GM18526 (cell line): ENCODE measurements at regions not wholly inside any gene's neighbourhood (a gene's known extent, or its start where the extent isn't known, plus 50 kb on each side); places are given as distances from the start of the nearest gene placed in this dataset.

Source experiments
- POLR2A ChIP-seq: IDR thresholded peaks from 3 replicates; pipeline ENCODE4 v1.6.1; 2011; ENCODE audit not compliant: insufficient read length; ENCODE audit errors: extremely low read depth

DNA sequence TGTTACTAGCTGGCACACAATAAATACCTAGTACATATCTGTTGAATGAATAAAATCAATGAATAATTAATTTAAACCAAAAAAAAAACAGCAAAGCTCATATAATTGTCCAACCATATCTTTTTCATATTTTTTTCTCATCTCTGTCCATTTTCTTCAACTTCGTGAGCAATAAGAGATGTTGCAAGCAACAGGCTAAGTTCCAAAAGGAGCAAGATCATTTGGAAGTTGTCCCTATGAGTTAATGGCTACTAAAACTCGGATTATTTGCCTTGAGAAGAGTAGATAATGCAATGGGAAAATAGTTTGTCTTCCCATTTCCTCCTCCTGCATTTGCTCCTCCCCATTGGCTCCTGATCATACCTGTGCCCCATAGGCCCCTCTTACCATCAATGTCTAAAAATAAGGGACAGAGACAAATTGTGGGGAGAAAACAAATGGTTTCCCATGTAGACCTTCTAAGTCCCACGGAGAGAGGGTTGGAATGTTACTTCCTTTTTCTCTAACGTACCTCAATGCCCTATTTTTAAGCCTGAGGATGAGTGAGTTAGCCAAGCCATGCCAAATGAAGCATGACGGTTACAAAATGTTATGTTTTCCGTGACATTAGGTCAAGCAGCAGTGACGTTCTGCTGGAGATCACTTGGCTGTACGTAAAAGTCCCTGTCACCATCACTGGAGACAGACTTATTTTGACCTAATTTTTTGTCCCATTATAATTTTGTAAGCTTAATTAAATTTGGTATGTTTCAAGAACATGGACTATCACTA lies 217.3 kb upstream of the PREP start:
- no peak for TF ChIP-seq POLR2A

DNA sequence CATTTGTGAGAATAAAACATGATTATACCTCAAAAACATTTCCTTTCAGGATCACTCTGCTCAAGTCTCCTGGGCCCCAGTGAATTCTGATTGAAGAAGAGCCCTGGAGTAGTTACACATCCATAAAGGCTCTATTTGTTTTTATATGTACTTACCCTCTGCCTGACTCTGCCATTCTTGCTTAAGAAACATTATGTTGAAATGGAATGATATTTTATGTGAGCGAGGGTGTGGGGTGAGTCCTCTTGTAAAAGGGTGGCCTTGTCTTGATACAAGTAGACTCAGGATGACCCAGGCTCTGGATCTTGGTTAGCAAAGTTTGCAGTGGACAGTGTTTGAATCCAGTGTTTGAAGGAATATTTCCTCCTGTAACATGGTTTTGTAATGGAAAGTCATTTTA lies 215.4 kb upstream of the PREP start:
- TF ChIP-seq POLR2A, result no peak

DNA sequence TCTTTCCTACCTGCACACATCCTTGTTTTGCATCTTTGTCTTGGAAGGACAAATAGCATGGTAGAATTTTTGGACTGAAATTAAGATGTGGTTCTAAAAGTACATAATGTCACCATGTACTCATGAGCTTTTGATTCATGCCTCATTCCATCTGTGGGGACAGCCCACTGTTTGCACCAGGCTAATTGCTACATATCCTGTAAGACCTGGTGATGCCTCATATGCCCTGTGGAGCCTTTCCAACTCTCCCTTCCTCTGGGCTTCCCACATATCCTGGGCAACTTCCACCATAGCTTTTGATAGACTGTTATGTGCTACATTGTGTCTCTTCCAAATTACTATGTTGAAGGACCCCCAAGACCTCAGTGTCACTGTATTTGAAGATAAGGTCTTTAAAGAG lies 213.6 kb upstream of the PREP start:
- TF ChIP-seq POLR2A, result no peak

DNA sequence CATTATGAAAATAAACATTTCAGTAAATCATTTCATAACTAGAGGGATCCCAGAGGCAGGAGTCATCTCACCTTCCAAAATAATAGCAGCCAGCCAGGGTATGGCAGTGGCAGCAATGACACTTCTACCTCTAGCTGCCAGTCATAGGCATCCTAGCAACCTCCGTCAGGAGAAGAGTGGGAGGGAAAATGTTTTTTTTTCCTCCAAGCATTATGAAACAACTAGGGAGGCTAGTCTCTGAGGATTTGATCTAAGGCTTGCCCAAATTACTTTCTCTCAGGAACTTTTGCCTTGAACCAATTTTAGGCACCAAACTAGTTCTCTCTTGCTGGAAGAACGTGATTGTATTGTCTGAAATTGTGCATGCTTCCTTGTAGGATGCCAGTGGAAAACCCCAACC lies 208.7 kb upstream of the PREP start:
- no peak for TF ChIP-seq POLR2A

DNA sequence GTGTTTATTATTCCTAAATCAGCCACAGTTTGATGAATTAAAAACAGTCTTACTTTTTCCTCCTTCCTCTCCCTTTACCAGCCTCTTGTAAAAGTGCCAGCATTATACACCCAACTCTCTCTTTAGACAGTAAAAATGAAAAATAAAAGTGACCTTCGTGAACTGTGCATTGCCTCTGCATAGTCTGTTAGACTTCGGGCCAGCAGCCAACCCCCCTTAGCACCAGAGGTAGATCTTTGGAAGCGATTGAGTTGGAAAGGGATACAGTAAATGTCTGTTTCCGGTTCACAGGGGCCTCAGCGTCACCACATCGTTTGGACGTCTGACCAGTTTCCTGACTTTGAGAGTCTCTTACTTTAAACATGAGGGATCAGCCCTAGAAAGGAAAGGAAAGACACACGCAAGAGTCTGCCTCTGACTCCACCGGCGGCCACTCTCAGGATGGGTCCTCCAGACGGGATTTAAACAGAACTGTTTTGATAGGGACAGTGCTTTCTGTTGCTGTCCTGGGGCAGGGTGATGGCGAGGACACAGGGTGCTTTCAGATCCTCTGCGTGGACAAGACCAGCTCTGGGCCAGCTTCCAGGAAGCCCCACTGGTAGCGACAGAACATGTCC lies 206.6 kb upstream of the PREP start:
- no peak for TF ChIP-seq POLR2A

DNA sequence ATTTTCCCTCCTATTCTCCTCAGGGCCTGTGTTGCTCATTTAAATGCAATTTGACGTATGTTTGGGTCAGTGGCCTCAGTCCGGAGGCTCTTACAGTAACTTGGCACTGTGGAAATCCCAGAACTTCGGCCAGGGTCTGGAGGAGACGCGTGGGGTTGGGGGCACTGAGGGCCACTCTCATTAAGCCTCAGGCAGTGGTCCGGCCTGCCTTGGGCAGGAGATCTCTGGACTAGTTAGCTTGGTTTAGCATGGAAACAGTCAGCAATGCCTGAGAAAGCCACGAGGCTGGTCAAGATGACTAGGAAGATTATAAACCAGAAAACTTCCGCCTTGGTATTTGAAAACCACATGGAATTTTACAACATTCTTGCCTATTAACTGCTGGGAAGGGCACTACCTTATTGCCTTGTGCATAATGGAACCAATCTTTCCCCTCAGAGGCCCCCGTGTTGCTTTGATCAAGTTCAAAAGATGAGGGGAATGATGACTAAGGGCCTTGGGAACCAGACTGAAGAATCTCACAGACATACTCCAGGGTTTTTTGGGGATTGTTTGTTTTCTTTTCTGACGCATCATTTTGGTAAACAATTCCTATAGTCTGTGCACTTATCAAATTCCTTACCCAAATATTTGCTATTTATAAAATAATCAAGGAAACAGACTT lies 206.0 kb upstream of the PREP start:
- TF ChIP-seq POLR2A, result no peak

DNA sequence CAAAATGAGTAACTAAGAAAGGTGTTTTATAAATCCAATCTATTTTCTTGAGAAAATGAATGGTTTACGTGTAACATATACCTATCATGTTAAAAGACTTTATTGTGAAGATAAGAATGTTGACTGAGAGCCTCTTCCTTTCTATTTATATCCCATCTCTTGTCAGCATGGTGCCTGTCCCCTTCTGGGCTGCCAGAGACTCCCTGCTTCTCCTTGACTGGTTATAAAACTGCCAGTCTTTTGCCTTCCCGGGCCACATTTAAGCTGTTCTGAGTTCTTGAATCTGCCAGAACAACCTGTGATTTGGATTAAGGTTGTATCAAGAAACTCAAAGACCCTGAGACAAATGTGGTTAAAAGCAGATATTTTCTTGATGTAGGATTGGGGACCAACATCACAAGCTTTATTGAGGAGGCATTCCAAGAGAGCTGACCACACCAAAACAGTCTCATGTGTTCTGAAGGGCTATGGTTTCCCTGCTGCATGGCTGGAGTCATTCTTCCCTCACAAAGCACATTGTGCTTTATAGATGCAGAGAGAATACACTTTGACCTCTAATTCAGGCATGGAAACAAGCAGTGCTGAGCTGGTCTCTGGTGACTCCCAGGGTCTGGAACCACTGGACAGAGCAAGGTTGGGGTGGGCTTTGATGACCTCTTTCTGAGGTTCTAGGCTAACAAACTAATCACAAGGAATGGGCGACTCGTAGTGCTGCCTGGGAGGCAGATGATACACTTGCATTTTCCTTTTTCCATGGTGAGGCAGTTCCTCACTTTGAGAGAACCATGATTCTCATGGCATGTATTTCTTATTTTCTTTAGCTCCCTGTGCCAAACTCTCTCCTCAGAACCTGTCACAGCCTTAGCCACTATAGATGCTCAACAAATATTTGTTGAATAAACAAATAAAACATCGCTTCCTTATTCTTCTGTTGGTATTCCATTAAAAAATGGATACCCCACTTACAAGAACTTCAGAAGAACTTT lies 205.0 kb upstream of the PREP start:
- no peak for TF ChIP-seq POLR2A

DNA sequence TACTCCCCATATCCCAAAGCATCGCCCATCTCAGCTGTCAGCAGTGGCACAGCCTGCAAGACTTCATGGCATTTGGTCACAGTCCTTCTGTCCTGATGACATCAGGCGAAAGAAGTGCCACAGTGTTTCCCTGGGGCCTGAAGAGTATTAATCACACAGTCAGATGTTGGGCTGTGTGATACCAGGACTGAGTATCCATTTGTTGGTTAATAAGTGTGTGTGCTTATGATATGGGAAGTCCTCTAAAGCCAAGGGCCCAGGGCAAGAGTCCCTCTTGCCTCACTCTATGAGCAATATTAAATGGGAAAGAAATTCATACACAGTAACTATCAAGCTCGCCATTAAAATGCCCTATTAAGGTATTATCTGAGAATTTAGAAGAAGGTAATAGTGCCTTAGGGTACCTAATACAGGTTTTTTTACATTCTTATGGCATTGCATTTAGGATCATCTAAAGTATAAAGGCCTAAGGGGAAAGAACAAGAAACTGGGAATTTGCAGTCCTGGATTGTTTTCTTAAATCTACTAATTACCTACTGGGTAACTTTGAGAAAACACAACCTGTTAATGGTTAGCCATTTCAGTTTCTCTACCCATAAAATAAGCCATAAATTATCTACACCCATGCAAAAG lies 204.1 kb upstream of the PREP start:
- TF ChIP-seq POLR2A, result no peak

DNA sequence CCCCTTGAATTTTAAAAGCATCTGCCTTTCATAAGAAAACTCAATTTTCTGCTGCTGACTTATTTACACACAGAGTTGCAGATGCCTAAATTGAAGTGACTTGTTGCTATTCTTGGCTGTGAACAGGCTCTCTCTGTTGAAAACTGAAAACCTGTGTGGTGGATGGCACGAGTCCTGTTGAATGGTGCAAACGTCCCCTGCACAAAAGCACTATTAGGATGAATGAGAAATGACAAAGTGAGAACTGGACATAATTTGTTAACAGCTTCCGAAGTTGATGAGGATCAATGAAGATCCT lies 201.7 kb upstream of the PREP start:
- no peak for TF ChIP-seq POLR2A

DNA sequence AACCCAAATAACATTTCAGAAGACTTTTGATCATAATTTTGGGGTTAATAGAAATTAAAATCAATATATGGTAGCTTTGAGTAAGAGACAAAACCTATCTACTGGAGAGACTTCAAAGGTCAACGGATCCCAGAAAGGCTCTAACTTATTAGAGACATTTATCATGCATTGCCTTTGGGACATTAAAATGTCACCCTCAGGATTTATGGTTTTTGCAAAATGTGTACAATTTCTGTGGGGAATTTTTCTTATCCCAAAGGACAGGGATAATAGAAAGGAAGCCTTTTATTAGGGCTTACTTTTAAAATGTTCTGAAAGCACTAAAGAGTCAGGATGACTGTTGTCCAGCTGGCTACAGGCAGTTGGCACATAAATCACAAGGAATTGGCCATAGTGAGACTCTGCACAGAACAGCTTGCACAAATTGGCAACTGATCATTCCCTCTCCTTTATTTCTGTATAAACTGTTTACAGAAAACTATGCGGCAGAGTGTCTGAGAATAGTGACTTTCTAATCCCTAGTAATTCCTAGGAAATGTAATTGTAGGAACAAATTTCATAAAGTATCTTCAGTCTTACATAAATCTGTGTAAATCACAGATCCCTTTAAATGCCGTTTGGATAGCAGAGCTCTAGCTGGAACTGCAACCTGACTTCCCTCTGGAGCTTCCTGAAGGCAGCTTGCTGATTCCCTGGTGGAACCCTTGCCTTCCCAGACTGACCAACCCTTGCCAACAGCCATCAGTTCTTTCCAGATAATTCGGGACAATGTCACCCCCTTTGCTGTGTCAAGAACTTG lies 201.1 kb upstream of the PREP start:
- no peak for TF ChIP-seq POLR2A

DNA sequence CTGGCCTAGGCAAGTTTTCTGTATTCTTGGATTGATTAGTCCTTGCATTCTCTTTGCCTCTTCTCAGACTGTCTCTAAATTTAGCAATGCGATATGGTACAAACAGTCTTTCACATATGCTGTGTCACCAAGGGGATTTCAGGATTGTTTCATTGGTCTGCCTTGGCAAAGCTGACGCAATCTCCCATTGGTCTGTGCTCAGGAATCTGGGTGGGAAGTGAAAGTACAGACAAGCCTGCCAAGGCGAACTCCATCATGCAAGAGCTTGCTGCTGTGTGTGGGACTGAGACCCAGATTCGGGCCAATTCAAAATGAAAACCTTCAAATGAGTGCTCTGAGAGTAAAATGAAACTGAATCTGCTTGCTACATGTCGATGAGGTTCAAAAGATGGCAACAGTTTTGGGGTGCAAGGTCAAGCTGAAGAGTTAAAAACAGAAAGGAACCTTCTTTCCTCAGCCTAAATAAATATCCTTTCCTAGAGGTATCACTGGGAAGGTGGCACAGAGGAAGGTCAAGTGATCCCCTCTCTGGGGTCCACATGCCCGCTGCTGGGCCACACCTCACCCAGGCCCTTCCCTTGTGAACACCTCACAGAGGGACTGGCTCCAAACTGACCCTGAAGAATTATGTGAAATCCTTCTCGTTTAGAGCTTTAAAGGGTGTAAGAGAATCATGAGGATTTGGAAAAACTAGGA lies 198.8 kb upstream of the PREP start:
- no peak for TF ChIP-seq POLR2A

DNA sequence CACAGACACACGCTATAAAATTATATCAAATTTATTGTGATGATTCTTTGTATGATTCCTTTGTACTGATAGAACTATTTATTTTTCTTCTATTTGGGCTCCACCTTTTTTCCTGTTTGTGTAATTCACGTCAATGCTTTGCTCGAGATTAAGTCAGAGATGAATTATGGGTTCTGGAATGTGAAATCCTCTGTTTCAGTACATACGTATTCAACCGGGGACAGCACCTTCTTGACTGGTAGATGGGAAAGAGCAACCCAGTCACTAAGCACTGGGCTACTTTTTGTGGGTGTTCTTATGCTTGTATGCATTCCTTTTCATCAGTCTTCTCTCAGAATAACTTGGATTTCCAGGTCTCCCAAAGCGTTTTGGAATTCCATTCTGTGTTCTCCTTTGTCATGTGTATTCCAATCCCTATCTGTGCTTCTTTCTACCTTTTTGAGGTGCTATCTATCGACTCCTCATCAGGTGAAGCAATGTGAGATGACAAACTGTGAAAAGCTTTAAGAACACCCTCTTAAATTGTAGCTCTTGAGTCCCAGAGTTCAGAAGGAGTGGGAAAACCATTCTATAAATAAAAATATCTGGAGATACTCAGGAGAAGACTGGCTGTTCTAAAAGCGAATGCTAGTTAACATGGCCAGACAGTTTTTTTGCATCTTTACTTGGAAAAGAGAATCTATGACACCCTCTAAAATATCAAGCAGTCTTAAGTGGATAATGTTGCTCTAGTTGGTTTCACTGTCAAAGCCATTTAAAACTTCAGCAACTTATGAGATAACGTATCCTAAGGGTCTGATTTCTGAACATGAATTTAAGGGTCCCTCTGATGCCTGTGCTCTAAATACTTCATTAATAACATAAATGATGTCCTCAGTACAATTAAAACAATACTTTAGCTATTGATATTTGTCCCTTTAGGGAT lies 197.7 kb upstream of the PREP start:
- no peak for TF ChIP-seq POLR2A

DNA sequence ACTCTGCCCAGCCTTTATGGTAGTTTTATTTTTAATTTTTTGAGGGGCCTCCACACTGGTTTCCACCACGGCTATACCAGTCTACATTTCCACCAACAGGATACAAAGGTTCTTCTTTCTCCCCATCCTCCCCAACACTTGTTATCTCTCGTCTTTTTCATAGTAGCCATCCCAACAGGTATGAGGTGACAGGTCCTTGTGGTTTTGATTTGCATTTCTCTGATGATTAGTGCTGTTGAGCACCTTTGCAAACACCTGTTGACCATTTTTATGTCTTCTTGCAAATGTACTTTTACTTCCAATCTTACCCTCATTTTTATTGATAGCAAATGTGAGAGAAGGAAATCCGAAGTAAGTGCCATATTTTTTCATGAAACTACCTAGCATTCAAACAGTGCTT lies 195.4 kb upstream of the PREP start:
- no peak for TF ChIP-seq POLR2A
